Natural killer cell (primary cell): ENCODE measurements at regions not wholly inside any gene's neighbourhood (a gene's known extent, or its start where the extent isn't known, plus 50 kb on each side); places are given as distances from the start of the nearest gene placed in this dataset.
"Not testable (repeated sequence)": the region's sequence is repeated elsewhere in the genome, so short reads cannot be mapped to it uniquely, and the experiment has no call there.

Experiments
- ATAC-seq, 3 donors: fragments of 150-1000 bp in 2 of 3; fragments of 200-7000 bp in 1 of 3; cut with Tn5 transposase; 1 replicate in 1 of 3; 2 replicates in 2 of 3; pipeline ENCODE4 v1.10.0; 2021; ENCODE audit warnings: mild to moderate bottlenecking in 2 of 3, moderate library complexity in 2 of 3
- DNase-seq, 2 donors: peaks; one replicate each; pipeline versions ENCODE4 v3.0.0 to v3.0.0-alpha.2; 2013 to 2021; ENCODE audit warnings: mixed read lengths in 1 of 2
- H3K27ac ChIP-seq: one replicate; pipeline ENCODE4 v1.5.1; 2013; ENCODE audit warnings: mild to moderate bottlenecking, low read length
- H3K27me3 ChIP-seq: one replicate; pipeline ENCODE4 v1.6.1; 2013; ENCODE audit warnings: low read length; ENCODE audit not compliant: control insufficient read depth, insufficient read depth
- H3K36me3 ChIP-seq: one replicate; pipeline ENCODE4 v1.6.1; 2013; ENCODE audit warnings: low read length; ENCODE audit not compliant: control insufficient read depth, insufficient read depth
- H3K4me1 ChIP-seq: one replicate; pipeline ENCODE4 v1.6.1; 2013; ENCODE audit warnings: low read length; ENCODE audit not compliant: control insufficient read depth, insufficient read depth
- H3K4me3 ChIP-seq: one replicate; pipeline ENCODE4 v1.5.1; 2013; ENCODE audit warnings: low read length
- H3K9me3 ChIP-seq: one replicate; pipeline ENCODE4 v1.6.1; 2013; ENCODE audit warnings: low read length; ENCODE audit not compliant: control insufficient read depth, insufficient read depth
- H3K27ac Mint-ChIP-seq, 2 donors: one replicate each; pipeline ENCODE4 v1.8.0; 2022; ENCODE audit warnings: mild to moderate bottlenecking in 2 of 2, mixed read lengths in 2 of 2, moderate library complexity in 1 of 2
- H3K27me3 Mint-ChIP-seq, 2 donors: one replicate each; pipeline ENCODE4 v1.8.0; 2022; ENCODE audit warnings: low read depth in 2 of 2, mixed read lengths in 2 of 2
- H3K36me3 Mint-ChIP-seq: one replicate; pipeline ENCODE4 v1.8.0; 2022; ENCODE audit warnings: mixed read lengths
- H3K4me1 Mint-ChIP-seq, 2 donors: one replicate each; pipeline ENCODE4 v1.8.0; 2022; ENCODE audit warnings: mixed read lengths in 2 of 2
- H3K4me3 Mint-ChIP-seq: one replicate; pipeline ENCODE4 v1.8.0; 2022; ENCODE audit warnings: mild to moderate bottlenecking, moderate library complexity, mixed read lengths
- H3K9me3 Mint-ChIP-seq, 2 donors: one replicate each; pipeline ENCODE4 v1.8.0; 2022; ENCODE audit warnings: mixed read lengths in 2 of 2
- WGBS: methylation state at CpG from one replicate; pipeline ENCODE4 v1.1.7; 2013; ENCODE audit warnings: missing lambda C conversion rate; ENCODE audit not compliant: insufficient coverage; 5-methylcytosine and 5-hydroxymethylcytosine counted together
- intact Hi-C: fragments of 100-400 bp; cut with micrococcal nuclease; formaldehyde crosslinking; loops from one replicate; pipeline ENCODE4 v1.14.2; 2022
- TF ChIP-seq, protein P1 (sequence below): fragments of 200-600 bp; IDR thresholded peaks from one replicate; pipeline ENCODE4 v1.8.0; 2022; ENCODE audit warnings: antibody characterized with exemption

DNA sequence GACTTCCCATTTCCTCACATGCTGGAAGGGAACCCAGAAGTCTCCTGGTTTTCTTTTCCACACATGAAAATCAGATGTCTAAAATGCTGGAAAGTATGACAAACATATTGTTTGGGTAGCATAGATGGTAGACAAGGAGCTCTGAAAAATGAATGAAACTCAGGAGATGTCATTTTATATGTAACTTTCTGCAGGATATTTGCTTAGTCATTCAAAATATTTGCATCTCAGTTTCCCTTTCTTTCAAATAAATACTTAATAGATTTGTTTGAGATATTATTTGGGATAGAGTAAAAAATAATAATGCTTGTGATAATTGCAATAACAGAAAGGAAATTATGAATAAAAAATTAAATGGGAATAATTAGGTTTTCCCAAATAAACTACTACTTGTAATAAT lies 298.9 kb upstream of the ADARB2 start:
- TF ChIP-seq, protein P1, sequence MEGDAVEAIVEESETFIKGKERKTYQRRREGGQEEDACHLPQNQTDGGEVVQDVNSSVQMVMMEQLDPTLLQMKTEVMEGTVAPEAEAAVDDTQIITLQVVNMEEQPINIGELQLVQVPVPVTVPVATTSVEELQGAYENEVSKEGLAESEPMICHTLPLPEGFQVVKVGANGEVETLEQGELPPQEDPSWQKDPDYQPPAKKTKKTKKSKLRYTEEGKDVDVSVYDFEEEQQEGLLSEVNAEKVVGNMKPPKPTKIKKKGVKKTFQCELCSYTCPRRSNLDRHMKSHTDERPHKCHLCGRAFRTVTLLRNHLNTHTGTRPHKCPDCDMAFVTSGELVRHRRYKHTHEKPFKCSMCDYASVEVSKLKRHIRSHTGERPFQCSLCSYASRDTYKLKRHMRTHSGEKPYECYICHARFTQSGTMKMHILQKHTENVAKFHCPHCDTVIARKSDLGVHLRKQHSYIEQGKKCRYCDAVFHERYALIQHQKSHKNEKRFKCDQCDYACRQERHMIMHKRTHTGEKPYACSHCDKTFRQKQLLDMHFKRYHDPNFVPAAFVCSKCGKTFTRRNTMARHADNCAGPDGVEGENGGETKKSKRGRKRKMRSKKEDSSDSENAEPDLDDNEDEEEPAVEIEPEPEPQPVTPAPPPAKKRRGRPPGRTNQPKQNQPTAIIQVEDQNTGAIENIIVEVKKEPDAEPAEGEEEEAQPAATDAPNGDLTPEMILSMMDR = no peak
- Histone ChIP-seq H3K36me3 (no peaks in the 10 kb centered on the region), H3K9me3 (no peaks in the 10 kb centered on the region), H3K4me1 (no peaks in the 10 kb centered on the region), H3K27ac (no peak overlapping the region), H3K4me3 (no peak overlapping the region), H3K27me3 (no peaks in the 10 kb centered on the region)
- Mint-ChIP-seq H3K9me3 (peaks cover 2% of the 10 kb centered on the region in 2 donors), H3K27me3 (peaks cover 0 to 10% of the 10 kb centered on the region in 2 donors), H3K4me1 (no peaks in the 10 kb centered on the region), H3K4me3 (no peak overlapping the region), H3K27ac (no peak overlapping the region), H3K36me3 (no peaks in the 10 kb centered on the region)
- no peak for DNase-seq
- no peak for ATAC-seq
- intact Hi-C loops = no loop called here

DNA sequence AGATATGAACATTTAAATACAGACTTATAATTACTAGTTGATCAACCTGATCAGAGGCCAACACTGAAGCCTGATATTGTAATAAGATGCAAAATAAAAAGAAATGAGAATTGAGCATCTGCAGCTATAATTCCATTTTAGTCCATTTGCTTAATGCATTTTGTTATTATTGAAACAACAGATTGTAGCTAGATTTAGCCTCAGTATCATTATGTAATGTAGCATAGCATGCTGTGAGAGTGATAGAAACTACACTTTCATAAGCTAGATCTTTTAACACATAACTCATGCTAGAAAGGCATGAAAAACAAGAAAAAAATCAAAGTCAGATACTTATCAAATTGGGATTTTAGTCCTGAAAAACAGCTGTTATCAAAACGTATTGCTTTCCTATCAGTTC lies 292.7 kb upstream of the ADARB2 start:
- Histone ChIP-seq H3K4me3 (no peak overlapping the region), H3K4me1 (no peaks in the 10 kb centered on the region), H3K36me3 (no peaks in the 10 kb centered on the region), H3K27ac (no peak overlapping the region), H3K9me3 (peaks cover 3% of the 10 kb centered on the region), H3K27me3 (no peaks in the 10 kb centered on the region)
- H3K27me3 Mint-ChIP-seq = peaks cover 0 to 5% of the 10 kb centered on the region in 2 donors
- DNase-seq (no peak), ATAC-seq (no peak)
- no peak overlapping the region for H3K27ac Mint-ChIP-seq
- H3K9me3 Mint-ChIP-seq = no peaks in the 10 kb centered on the region
- intact Hi-C loops = no loop called here
- WGBS = no CpG with 5 or more reads among the region's 1 CpG
- no peaks in the 10 kb centered on the region for H3K36me3 Mint-ChIP-seq
- TF ChIP-seq, protein P1 = no peak
- no peaks in the 10 kb centered on the region for H3K4me1 Mint-ChIP-seq
- no peak overlapping the region for H3K4me3 Mint-ChIP-seq

DNA sequence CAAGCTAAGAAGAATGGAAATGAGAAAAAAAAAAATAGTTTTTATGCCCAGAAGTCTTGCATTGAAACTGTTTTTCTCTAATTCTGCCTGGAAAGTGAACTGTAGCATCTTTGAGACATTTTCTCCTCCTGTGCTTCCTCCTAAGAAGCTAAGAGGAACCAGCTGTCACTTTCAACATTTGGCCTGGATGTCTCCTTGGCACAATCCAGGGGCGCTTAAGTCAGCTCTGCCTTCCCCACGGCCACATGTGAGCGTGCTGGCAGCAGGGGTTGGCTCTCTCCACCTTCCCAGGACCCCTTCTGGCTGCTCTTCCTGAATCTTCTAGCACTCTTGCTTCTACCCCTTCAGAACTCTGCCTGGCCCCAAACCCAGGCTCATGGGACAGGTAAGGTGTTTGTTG lies 289.6 kb upstream of the ADARB2 start:
- H3K4me3 Mint-ChIP-seq = no peak overlapping the region

DNA sequence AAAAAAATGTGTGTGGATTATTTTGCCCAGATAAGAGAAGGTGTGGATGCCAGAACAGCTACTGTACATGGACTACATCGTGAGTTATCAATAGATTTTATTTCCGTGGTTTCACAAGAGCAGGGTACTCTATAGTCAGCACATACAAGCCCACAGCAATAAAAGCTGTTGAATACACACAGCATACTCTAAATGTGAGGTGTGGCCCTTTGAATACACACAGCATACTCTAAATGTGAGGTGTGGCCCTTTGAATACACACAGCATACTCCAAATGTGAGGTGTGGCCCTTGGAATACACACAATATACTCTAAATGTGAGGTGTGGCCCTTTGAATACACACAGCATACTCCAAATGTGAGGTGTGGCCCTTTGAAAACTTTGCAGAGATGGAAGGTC lies 287.4 kb upstream of the ADARB2 start:
- H3K4me3 Mint-ChIP-seq, H3K27ac Mint-ChIP-seq: not testable (repeated sequence)

More for the DNA sequence above, 289.6 kb upstream of the ADARB2 start:
- H3K27me3 ChIP-seq = no peaks in the 10 kb centered on the region
- TF ChIP-seq, protein P1 = no peak
- no peak overlapping the region for H3K27ac ChIP-seq
- H3K36me3 ChIP-seq = no peaks in the 10 kb centered on the region
- H3K4me1 Mint-ChIP-seq = no peaks in the 10 kb centered on the region
- intact Hi-C loops = no loop called here
- whole genome bisulfite sequencing = 69% methylated on average over 3 of the region's 3 CpGs
- H3K4me1 ChIP-seq = no peaks in the 10 kb centered on the region
- H3K9me3 ChIP-seq = peaks cover 3% of the 10 kb centered on the region
- no peak overlapping the region for H3K27ac Mint-ChIP-seq
- DNase-seq (no peak), ATAC-seq (no peak)
- no peaks in the 10 kb centered on the region for H3K36me3 Mint-ChIP-seq
- H3K27me3 Mint-ChIP-seq = no peaks in the 10 kb centered on the region
- no peaks in the 10 kb centered on the region for H3K9me3 Mint-ChIP-seq
- no peak overlapping the region for H3K4me3 ChIP-seq

More for the DNA sequence above, 287.4 kb upstream of the ADARB2 start:
- H3K9me3 Mint-ChIP-seq, H3K4me1 ChIP-seq, H3K36me3 Mint-ChIP-seq, H3K27me3 Mint-ChIP-seq, H3K36me3 ChIP-seq, H3K27ac ChIP-seq, H3K4me3 ChIP-seq, H3K27me3 ChIP-seq, H3K9me3 ChIP-seq, ATAC-seq, H3K4me1 Mint-ChIP-seq, DNase-seq: not testable (repeated sequence)
- WGBS = 100% methylated on average over 1 of the region's 2 CpGs
- intact Hi-C loops = loop anchor here (1.0 kb wide), 1 partner anchor 11 kb away; no protein-coding TSS in a partner anchor
